Natural killer cell (primary cell): ENCODE measurements at regions not wholly inside any gene's neighbourhood (a gene's known extent, or its start where the extent isn't known, plus 50 kb on each side); places are given as distances from the start of the nearest gene placed in this dataset.

ENCODE experiments used
- ATAC-seq, 3 donors: fragments of 150-1000 bp in 2 of 3; fragments of 200-7000 bp in 1 of 3; cut with Tn5 transposase; 1 replicate in 1 of 3; 2 replicates in 2 of 3; pipeline ENCODE4 v1.10.0; 2021; ENCODE audit warnings: mild to moderate bottlenecking in 2 of 3, moderate library complexity in 2 of 3
- DNase-seq, 2 donors: peaks; one replicate each; pipeline versions ENCODE4 v3.0.0 to v3.0.0-alpha.2; 2013 to 2021; ENCODE audit warnings: mixed read lengths in 1 of 2
- H3K27ac ChIP-seq: one replicate; pipeline ENCODE4 v1.5.1; 2013; ENCODE audit warnings: mild to moderate bottlenecking, low read length
- H3K27me3 ChIP-seq: one replicate; pipeline ENCODE4 v1.6.1; 2013; ENCODE audit warnings: low read length; ENCODE audit not compliant: control insufficient read depth, insufficient read depth
- H3K36me3 ChIP-seq: one replicate; pipeline ENCODE4 v1.6.1; 2013; ENCODE audit warnings: low read length; ENCODE audit not compliant: control insufficient read depth, insufficient read depth
- H3K4me1 ChIP-seq: one replicate; pipeline ENCODE4 v1.6.1; 2013; ENCODE audit warnings: low read length; ENCODE audit not compliant: control insufficient read depth, insufficient read depth
- H3K4me3 ChIP-seq: one replicate; pipeline ENCODE4 v1.5.1; 2013; ENCODE audit warnings: low read length
- H3K9me3 ChIP-seq: one replicate; pipeline ENCODE4 v1.6.1; 2013; ENCODE audit warnings: low read length; ENCODE audit not compliant: control insufficient read depth, insufficient read depth
- H3K27ac Mint-ChIP-seq, 2 donors: one replicate each; pipeline ENCODE4 v1.8.0; 2022; ENCODE audit warnings: mild to moderate bottlenecking in 2 of 2, mixed read lengths in 2 of 2, moderate library complexity in 1 of 2
- H3K27me3 Mint-ChIP-seq, 2 donors: one replicate each; pipeline ENCODE4 v1.8.0; 2022; ENCODE audit warnings: low read depth in 2 of 2, mixed read lengths in 2 of 2
- H3K36me3 Mint-ChIP-seq: one replicate; pipeline ENCODE4 v1.8.0; 2022; ENCODE audit warnings: mixed read lengths
- H3K4me1 Mint-ChIP-seq, 2 donors: one replicate each; pipeline ENCODE4 v1.8.0; 2022; ENCODE audit warnings: mixed read lengths in 2 of 2
- H3K4me3 Mint-ChIP-seq: one replicate; pipeline ENCODE4 v1.8.0; 2022; ENCODE audit warnings: mild to moderate bottlenecking, moderate library complexity, mixed read lengths
- H3K9me3 Mint-ChIP-seq, 2 donors: one replicate each; pipeline ENCODE4 v1.8.0; 2022; ENCODE audit warnings: mixed read lengths in 2 of 2
- WGBS: methylation state at CpG from one replicate; pipeline ENCODE4 v1.1.7; 2013; ENCODE audit warnings: missing lambda C conversion rate; ENCODE audit not compliant: insufficient coverage; 5-methylcytosine and 5-hydroxymethylcytosine counted together
- intact Hi-C: fragments of 100-400 bp; cut with micrococcal nuclease; formaldehyde crosslinking; loops from one replicate; pipeline ENCODE4 v1.14.2; 2022
- TF ChIP-seq, protein P1 (sequence below): fragments of 200-600 bp; IDR thresholded peaks from one replicate; pipeline ENCODE4 v1.8.0; 2022; ENCODE audit warnings: antibody characterized with exemption

DNA sequence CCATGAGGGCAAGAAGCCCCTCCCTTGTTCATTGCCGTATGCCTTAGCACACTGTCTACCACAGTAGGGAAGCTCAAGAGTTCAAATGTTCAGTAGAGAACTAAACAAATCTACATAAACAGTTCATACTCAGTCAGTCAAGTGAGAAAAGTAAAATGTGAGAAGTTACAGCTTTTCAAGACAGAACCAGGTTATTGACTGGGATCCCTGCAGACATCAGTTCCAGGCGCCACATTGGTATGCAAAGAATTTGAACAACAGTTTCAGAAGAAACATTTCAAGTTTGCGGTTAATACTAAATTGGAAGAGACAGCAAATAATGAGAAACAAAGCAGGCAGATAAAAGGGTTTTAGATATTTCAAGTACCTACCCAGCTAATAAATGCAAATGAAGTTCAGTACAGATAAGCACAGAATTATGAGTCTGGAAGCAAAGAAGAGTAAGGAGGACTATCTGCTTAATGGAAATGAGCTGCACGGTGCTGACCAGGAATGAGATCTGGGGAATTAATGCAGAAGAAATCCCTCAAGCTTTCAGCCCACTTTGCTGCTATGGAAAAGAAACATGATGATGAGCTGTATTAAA is 246.2 kb downstream of the HACE1 start:
- Mint-ChIP-seq H3K27me3 (no peaks in the 10 kb centered on the region), H3K4me1 (no peaks in the 10 kb centered on the region), H3K4me3 (no peak overlapping the region), H3K36me3 (no peaks in the 10 kb centered on the region), H3K27ac (no peak overlapping the region), H3K9me3 (peaks cover 2 to 6% of the 10 kb centered on the region in 2 donors)
- Histone ChIP-seq H3K4me3 (no peak overlapping the region), H3K27me3 (no peaks in the 10 kb centered on the region), H3K27ac (no peak overlapping the region), H3K9me3 (no peaks in the 10 kb centered on the region), H3K36me3 (no peaks in the 10 kb centered on the region), H3K4me1 (no peaks in the 10 kb centered on the region)
- whole genome bisulfite sequencing: 93% methylated on average over 4 of the region's 4 CpGs
- intact Hi-C loops: no loop called here
- TF ChIP-seq, protein P1, sequence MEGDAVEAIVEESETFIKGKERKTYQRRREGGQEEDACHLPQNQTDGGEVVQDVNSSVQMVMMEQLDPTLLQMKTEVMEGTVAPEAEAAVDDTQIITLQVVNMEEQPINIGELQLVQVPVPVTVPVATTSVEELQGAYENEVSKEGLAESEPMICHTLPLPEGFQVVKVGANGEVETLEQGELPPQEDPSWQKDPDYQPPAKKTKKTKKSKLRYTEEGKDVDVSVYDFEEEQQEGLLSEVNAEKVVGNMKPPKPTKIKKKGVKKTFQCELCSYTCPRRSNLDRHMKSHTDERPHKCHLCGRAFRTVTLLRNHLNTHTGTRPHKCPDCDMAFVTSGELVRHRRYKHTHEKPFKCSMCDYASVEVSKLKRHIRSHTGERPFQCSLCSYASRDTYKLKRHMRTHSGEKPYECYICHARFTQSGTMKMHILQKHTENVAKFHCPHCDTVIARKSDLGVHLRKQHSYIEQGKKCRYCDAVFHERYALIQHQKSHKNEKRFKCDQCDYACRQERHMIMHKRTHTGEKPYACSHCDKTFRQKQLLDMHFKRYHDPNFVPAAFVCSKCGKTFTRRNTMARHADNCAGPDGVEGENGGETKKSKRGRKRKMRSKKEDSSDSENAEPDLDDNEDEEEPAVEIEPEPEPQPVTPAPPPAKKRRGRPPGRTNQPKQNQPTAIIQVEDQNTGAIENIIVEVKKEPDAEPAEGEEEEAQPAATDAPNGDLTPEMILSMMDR: no peak
- no peak for ATAC-seq
- no peak for DNase-seq

DNA sequence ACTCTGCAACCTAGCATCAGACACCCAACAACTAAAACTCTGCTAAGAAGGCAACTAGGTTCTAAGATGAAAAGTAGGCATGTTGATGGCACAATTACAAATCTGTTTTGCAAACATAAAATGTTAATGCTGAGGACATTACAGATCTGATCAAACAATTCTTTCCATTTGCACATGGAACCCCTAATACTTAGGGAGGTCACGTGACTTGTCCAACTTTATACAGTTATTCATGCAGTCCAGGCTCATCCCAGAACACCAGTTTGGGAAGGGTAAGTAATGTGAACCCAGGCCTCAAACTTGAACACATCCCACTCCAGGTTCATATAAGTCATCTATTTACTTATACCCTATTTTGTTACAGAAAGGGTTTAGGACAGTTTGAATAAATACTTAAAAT is 247.2 kb downstream of the HACE1 start:
- Mint-ChIP-seq H3K9me3 (peaks cover 2 to 6% of the 10 kb centered on the region in 2 donors), H3K36me3 (no peaks in the 10 kb centered on the region), H3K27me3 (no peaks in the 10 kb centered on the region), H3K4me3 (no peak overlapping the region), H3K4me1 (no peaks in the 10 kb centered on the region), H3K27ac (no peak overlapping the region)
- TF ChIP-seq, protein P1: no peak
- Histone ChIP-seq H3K27ac (no peak overlapping the region), H3K9me3 (no peaks in the 10 kb centered on the region), H3K27me3 (no peaks in the 10 kb centered on the region), H3K36me3 (no peaks in the 10 kb centered on the region), H3K4me1 (no peaks in the 10 kb centered on the region), H3K4me3 (no peak overlapping the region)
- DNase-seq (no peak), ATAC-seq (no peak)
- intact Hi-C loops: no loop called here
- 100% methylated on average over 1 of the region's 1 CpG for WGBS

DNA sequence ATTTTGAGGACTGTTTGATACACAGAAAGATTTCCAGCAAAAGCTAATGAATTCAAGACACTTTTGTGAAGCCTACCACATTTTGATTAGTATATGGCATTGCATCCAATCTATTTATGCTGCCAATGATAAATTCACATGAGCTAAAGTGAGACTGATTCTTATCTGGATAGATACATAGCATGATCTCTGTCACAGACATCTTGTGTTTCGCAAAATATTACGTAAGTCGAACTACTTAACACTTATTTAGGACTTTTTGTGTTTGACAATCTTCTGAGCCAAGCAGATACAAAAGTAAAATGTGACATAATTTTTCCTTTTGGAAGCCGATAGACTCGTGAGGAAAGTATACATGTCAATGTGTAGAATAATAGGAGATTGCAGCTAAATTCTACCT is 251.6 kb downstream of the HACE1 start:
- Histone ChIP-seq H3K27ac (no peak overlapping the region), H3K4me3 (no peak overlapping the region), H3K27me3 (no peaks in the 10 kb centered on the region), H3K4me1 (no peaks in the 10 kb centered on the region), H3K36me3 (no peaks in the 10 kb centered on the region), H3K9me3 (no peaks in the 10 kb centered on the region)
- TF ChIP-seq, protein P1: no peak
- Mint-ChIP-seq H3K27ac (no peak overlapping the region), H3K4me3 (no peak overlapping the region), H3K36me3 (no peaks in the 10 kb centered on the region), H3K9me3 (peaks cover 2 to 5% of the 10 kb centered on the region in 2 donors), H3K27me3 (no peaks in the 10 kb centered on the region), H3K4me1 (no peaks in the 10 kb centered on the region)
- 98% methylated on average over 5 of the region's 5 CpGs for WGBS
- intact Hi-C loops: no loop called here
- no peak for DNase-seq
- no peak for ATAC-seq

DNA sequence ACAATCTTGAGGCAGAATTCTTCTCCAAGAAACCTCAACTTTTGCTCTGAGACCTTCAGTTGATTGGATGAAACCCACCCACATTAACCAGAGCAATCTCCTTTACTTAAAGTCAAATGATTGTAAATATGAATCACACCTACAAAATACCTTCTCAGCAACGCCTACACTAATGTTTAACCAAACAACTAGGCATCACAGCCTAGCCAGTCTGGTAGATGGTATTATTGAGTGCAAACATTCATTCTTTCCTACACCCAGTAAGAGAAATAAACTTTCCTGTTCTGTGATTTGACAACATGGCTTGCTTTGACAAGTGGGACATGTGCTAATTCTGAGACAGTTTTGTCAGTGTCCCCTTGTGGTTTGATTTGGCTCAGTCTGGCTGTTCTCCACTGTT is 252.2 kb downstream of the HACE1 start:
- no peak overlapping the region for H3K4me3 Mint-ChIP-seq
- no peak for DNase-seq
- TF ChIP-seq, protein P1: no peak
- H3K9me3 Mint-ChIP-seq: peaks cover 2 to 5% of the 10 kb centered on the region in 2 donors
- Histone ChIP-seq H3K27me3 (no peaks in the 10 kb centered on the region), H3K36me3 (no peaks in the 10 kb centered on the region), H3K4me1 (no peaks in the 10 kb centered on the region), H3K27ac (no peak overlapping the region), H3K9me3 (no peaks in the 10 kb centered on the region), H3K4me3 (no peak overlapping the region)
- H3K27me3 Mint-ChIP-seq: no peaks in the 10 kb centered on the region
- ATAC-seq: no peak
- no peak overlapping the region for H3K27ac Mint-ChIP-seq
- intact Hi-C loops: no loop called here
- H3K4me1 Mint-ChIP-seq: no peaks in the 10 kb centered on the region
- H3K36me3 Mint-ChIP-seq: no peaks in the 10 kb centered on the region
- 100% methylated on average over 1 of the region's 1 CpG for WGBS
